Calu3 (cell line): ENCODE measurements at regions not wholly inside any gene's neighbourhood (a gene's known extent, or its start where the extent isn't known, plus 50 kb on each side); places are given as distances from the start of the nearest gene placed in this dataset.

Experiments used
- BruUV-seq: library from RNA; stranded (reverse); fragments of 400-500 nt; replicated peaks from 2 replicates; lab custom pipeline; 2021; lab: Mats Ljungman, UMichigan
- CTCF ChIA-PET: fragments of 300-600 bp; sonication (Branson Sonifier 250); formaldehyde crosslinking; loops from one replicate; lab custom pipeline; 2022; ENCODE audit warnings: antibody characterized with exemption; lab: Charles Lee
- DNase-seq: peaks from one replicate; pipeline ENCODE4 v3.0.0; 2022
- H3K27ac Mint-ChIP-seq: one replicate; pipeline ENCODE4 v1.8.0; 2022; ENCODE audit warnings: mixed read lengths; ENCODE audit not compliant: unreplicated experiment
- H3K27me3 Mint-ChIP-seq: one replicate; pipeline ENCODE4 v1.8.0; 2022; ENCODE audit warnings: mixed read lengths; ENCODE audit not compliant: unreplicated experiment
- H3K36me3 Mint-ChIP-seq: one replicate; pipeline ENCODE4 v1.8.0; 2022; ENCODE audit warnings: mild to moderate bottlenecking, moderate library complexity, mixed read lengths; ENCODE audit not compliant: insufficient read depth, unreplicated experiment
- H3K4me1 Mint-ChIP-seq: one replicate; pipeline ENCODE4 v1.8.0; 2022; ENCODE audit warnings: mild to moderate bottlenecking, low read depth, mixed read lengths; ENCODE audit not compliant: unreplicated experiment
- H3K4me3 Mint-ChIP-seq: one replicate; pipeline ENCODE4 v1.8.0; 2022; ENCODE audit warnings: mild to moderate bottlenecking, low read depth, moderate library complexity, mixed read lengths; ENCODE audit not compliant: unreplicated experiment
- H3K9me3 Mint-ChIP-seq: one replicate; pipeline ENCODE4 v1.8.0; 2022; ENCODE audit warnings: low read depth, mixed read lengths; ENCODE audit not compliant: unreplicated experiment
- CTCF ChIP-seq: fragments of 200-600 bp; IDR thresholded peaks from one replicate; pipeline ENCODE4 v1.8.0; 2022; ENCODE audit warnings: antibody characterized with exemption; ENCODE audit not compliant: unreplicated experiment
- intact Hi-C: fragments of 100-400 bp; cut with micrococcal nuclease; formaldehyde crosslinking; loops from one replicate; pipeline ENCODE4 v1.10.0; 2022; ENCODE audit not compliant: unreplicated experiment

- H3K4me1 Mint-ChIP-seq, result no peaks in the 10 kb centered on the region
- BruUV-seq, result no TSS peak
- CTCF ChIA-PET, result no interaction called here
- H3K27ac Mint-ChIP-seq, result no peak overlapping the region
- no peak overlapping the region for H3K4me3 Mint-ChIP-seq
- no peak for TF ChIP-seq CTCF
- H3K27me3 Mint-ChIP-seq, result no peaks in the 10 kb centered on the region
- intact Hi-C loops, result no loop called here
- no peak for DNase-seq
- no peaks in the 10 kb centered on the region for H3K36me3 Mint-ChIP-seq
- H3K9me3 Mint-ChIP-seq, result no peaks in the 10 kb centered on the region
These were observed 223.6 kb downstream of the TM9SF2 start for GRCh38 chr13:99724633-99725517.

GRCh38 chr13:99723878-99724277 is 222.6 kb downstream of the TM9SF2 start:
- no peak for DNase-seq
- no TSS peak for BruUV-seq
- Mint-ChIP-seq H3K9me3 (no peaks in the 10 kb centered on the region), H3K27ac (no peak overlapping the region), H3K4me3 (no peak overlapping the region), H3K4me1 (no peaks in the 10 kb centered on the region), H3K36me3 (no peaks in the 10 kb centered on the region), H3K27me3 (no peaks in the 10 kb centered on the region)
- CTCF ChIA-PET, result no interaction called here
- intact Hi-C loops, result no loop called here
- no peak for TF ChIP-seq CTCF

- Mint-ChIP-seq H3K27ac (no peak overlapping the region), H3K36me3 (no peaks in the 10 kb centered on the region), H3K9me3 (no peaks in the 10 kb centered on the region), H3K4me3 (no peak overlapping the region), H3K27me3 (no peaks in the 10 kb centered on the region), H3K4me1 (no peaks in the 10 kb centered on the region)
- DNase-seq, result no peak
- CTCF ChIA-PET, result no interaction called here
- intact Hi-C loops, result no loop called here
- no peak for TF ChIP-seq CTCF
- no TSS peak for BruUV-seq
These were observed 221.7 kb downstream of the TM9SF2 start for GRCh38 chr13:99722931-99723330.

- Mint-ChIP-seq H3K36me3 (no peaks in the 10 kb centered on the region), H3K27ac (no peak overlapping the region), H3K4me3 (no peak overlapping the region), H3K9me3 (no peaks in the 10 kb centered on the region), H3K27me3 (no peaks in the 10 kb centered on the region), H3K4me1 (no peaks in the 10 kb centered on the region)
- TF ChIP-seq CTCF, result no peak
- intact Hi-C loops, result no loop called here
- no peak for DNase-seq
- no TSS peak for BruUV-seq
- CTCF ChIA-PET, result no interaction called here
These were observed 221.1 kb downstream of the TM9SF2 start for GRCh38 chr13:99722338-99722818.
